Breast epithelium (tissue), 3 donors: ENCODE measurements at regions not wholly inside any gene's neighbourhood (a gene's known extent, or its start where the extent isn't known, plus 50 kb on each side); places are given as distances from the start of the nearest gene placed in this dataset.

Experiments
- POLR2A ChIP-seq: fragments of 450-650 bp; IDR thresholded peaks from one replicate; pipeline ENCODE4 v1.6.1; 2016; ENCODE audit warnings: antibody characterized with exemption, mild to moderate bottlenecking, moderate library complexity
- POLR2AphosphoS5 ChIP-seq, 3 donors: sonication (generic); formaldehyde crosslinking; IDR thresholded peaks; one replicate each; pipeline ENCODE4 v1.6.1; 2017; ENCODE audit warnings: antibody characterized with exemption in 3 of 3
- TF ChIP-seq, protein P1 (sequence below), 3 donors: fragments of 450-650 bp; IDR thresholded peaks; one replicate each; pipeline ENCODE4 v1.5.1; 2016 to 2017; ENCODE audit warnings: antibody characterized with exemption in 3 of 3, mild to moderate bottlenecking in 3 of 3, moderate library complexity in 3 of 3

- TF ChIP-seq POLR2A (no peak), POLR2AphosphoS5 (IDR thresholded peaks at IDR 0.05) (no peak)
- TF ChIP-seq, protein P1, sequence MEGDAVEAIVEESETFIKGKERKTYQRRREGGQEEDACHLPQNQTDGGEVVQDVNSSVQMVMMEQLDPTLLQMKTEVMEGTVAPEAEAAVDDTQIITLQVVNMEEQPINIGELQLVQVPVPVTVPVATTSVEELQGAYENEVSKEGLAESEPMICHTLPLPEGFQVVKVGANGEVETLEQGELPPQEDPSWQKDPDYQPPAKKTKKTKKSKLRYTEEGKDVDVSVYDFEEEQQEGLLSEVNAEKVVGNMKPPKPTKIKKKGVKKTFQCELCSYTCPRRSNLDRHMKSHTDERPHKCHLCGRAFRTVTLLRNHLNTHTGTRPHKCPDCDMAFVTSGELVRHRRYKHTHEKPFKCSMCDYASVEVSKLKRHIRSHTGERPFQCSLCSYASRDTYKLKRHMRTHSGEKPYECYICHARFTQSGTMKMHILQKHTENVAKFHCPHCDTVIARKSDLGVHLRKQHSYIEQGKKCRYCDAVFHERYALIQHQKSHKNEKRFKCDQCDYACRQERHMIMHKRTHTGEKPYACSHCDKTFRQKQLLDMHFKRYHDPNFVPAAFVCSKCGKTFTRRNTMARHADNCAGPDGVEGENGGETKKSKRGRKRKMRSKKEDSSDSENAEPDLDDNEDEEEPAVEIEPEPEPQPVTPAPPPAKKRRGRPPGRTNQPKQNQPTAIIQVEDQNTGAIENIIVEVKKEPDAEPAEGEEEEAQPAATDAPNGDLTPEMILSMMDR (IDR thresholded peaks at IDR 0.05), result no peak
Observed at GRCh38 chr9:81125446-81126092, 563.8 kb downstream of the TLE1 start.
